ENCODE measurements at regions not wholly inside any gene's neighbourhood (a gene's known extent, or its start where the extent isn't known, plus 50 kb on each side); places are given as distances from the start of the nearest gene placed in this dataset.

- TF ChIP-seq POLR2AphosphoS5 (IDR thresholded peaks at IDR 0.05; ENCODE audit: borderline replicate concordance, low read depth, low read length): no peak
- TF ChIP-seq FOXP2 (optimal IDR thresholded peaks at IDR 0.05; ENCODE audit: control extremely low read depth, extremely low read length, insufficient read depth): no peak
- TF ChIP-seq EZH2 (IDR thresholded peaks at IDR 0.05): no peak
Observed at GRCh38 chr21:15210235-15210678, 145.5 kb upstream of the NRIP1 start.

All from SK-N-MC (cell line).